HepG2 (cell line): ENCODE measurements at regions not wholly inside any gene's neighbourhood (a gene's known extent, or its start where the extent isn't known, plus 50 kb on each side); places are given as distances from the start of the nearest gene placed in this dataset.

Experiments used
- ATAC-seq: fragments of 200-7000 bp; cut with Tn5 transposase; 3 replicates; pipeline ENCODE4 v1.9.1; 2020; ENCODE audit warnings: mild to moderate bottlenecking, moderate library complexity
- BruUV-seq: library from RNA; stranded (reverse); fragments of 400-500 nt; replicated peaks from 2 replicates; lab custom pipeline; 2021; lab: Mats Ljungman, UMichigan
- CTCF ChIA-PET: fragments of 300-600 bp; formaldehyde crosslinking; extraction: SDS; loops from one replicate; lab custom pipeline; 2021; ENCODE audit warnings: low total read pairs, inconsistent platforms, low intra/inter-chr PET ratio; lab: Yijun Ruan, JAX
- POLR2A ChIA-PET: fragments of 350-600 bp; sonication (Branson Sonifier 250); formaldehyde crosslinking; loops from one replicate; lab custom pipeline; 2020; ENCODE audit warnings: antibody characterized with exemption, inconsistent platforms; lab: Yijun Ruan, JAX
- DNase-seq: peaks from one replicate; pipeline ENCODE4 v3.0.0-alpha.2; 2015; ENCODE audit warnings: low spot score
- FAIRE-seq: peaks from 3 replicates; lab custom pipeline; 2011; peaks lifted over from hg19 to GRCh38; lab: Jason Lieb, UNC
- H2AFZ ChIP-seq: one replicate; pipeline ENCODE4 v1.6.1; 2011; ENCODE audit warnings: low read length, inconsistent platforms
- H3K27ac ChIP-seq: fragments of 300-600 bp; 3 replicates; pipeline ENCODE4 v1.8.0; 2011; ENCODE audit warnings: mixed run types, mild to moderate bottlenecking, mixed read lengths, low read length, inconsistent platforms; ENCODE audit not compliant: insufficient read depth; ENCODE audit errors: extremely low read length
- H3K27me3 ChIP-seq, 2 experiments: fragments of 200-600 bp in 1 of 2; 2 replicates in 1 of 2; 3 replicates in 1 of 2; pipeline versions ENCODE4 v1.6.0 to v1.8.0; 2011; ENCODE audit warnings: low read length in 2 of 2, mild to moderate bottlenecking in 2 of 2, moderate library complexity in 2 of 2, inconsistent platforms in 1 of 2; ENCODE audit not compliant: insufficient read depth in 2 of 2, control insufficient read depth in 1 of 2
- H3K36me3 ChIP-seq, 2 experiments: fragments of 200-600 bp in 1 of 2; replicated peaks in 1 of 2; 2 replicates in 1 of 2; 3 replicates in 1 of 2; pipeline versions ENCODE4 v1.5.1 to v1.8.0; 2011; ENCODE audit warnings: low read length in 2 of 2, inconsistent platforms in 1 of 2; ENCODE audit not compliant: insufficient read depth in 2 of 2, control insufficient read depth in 1 of 2
- H3K4me1 ChIP-seq: 2 replicates; pipeline ENCODE4 v1.5.1; 2012; ENCODE audit warnings: low read length, inconsistent platforms; ENCODE audit not compliant: insufficient read depth
- H3K4me2 ChIP-seq: 2 replicates; pipeline ENCODE4 v1.6.0; 2011; ENCODE audit warnings: low read depth, low read length, inconsistent platforms
- H3K4me3 ChIP-seq, 3 experiments: fragments of 200-600 bp in 1 of 3; sonication (generic), shearing (Covaris generic) in 1 of 3; replicated peaks in 1 of 3; 2 replicates each; pipeline ENCODE4 v1.5.1; 2011 to 2016; ENCODE audit warnings: low read length in 3 of 3, inconsistent platforms in 2 of 3, low read depth in 2 of 3, mild to moderate bottlenecking in 2 of 3, control low read depth in 1 of 3, mixed read lengths in 1 of 3; ENCODE audit not compliant: insufficient read depth in 1 of 3
- H3K79me2 ChIP-seq: one replicate; pipeline ENCODE4 v1.6.1; 2011; ENCODE audit warnings: low read length, inconsistent platforms; ENCODE audit not compliant: insufficient read depth
- H3K9ac ChIP-seq: 2 replicates; pipeline ENCODE4 v1.6.0; 2011; ENCODE audit warnings: mild to moderate bottlenecking, low read depth, low read length, inconsistent platforms; ENCODE audit not compliant: insufficient read depth
- H3K9me3 ChIP-seq: 2 replicates; pipeline ENCODE4 v1.5.1; 2012; ENCODE audit warnings: mild to moderate bottlenecking, low read length
- H4K20me1 ChIP-seq: 2 replicates; pipeline ENCODE4 v1.6.0; 2011; ENCODE audit warnings: inconsistent platforms, mild to moderate bottlenecking, low read length, moderate library complexity; ENCODE audit not compliant: insufficient read depth
- AKNA ChIP-seq: sonication (generic); formaldehyde crosslinking; IDR thresholded peaks from 2 replicates; pipeline ENCODE4 v1.4.0; 2020; ENCODE audit warnings: missing genetic modification reagents, borderline replicate concordance
- CREB1 ChIP-seq, 2 experiments: fragments of 450-650 bp in 1 of 2; IDR thresholded peaks; 2 replicates each; pipeline ENCODE4 v1.6.1; 2016 to 2017; ENCODE audit warnings: control low read depth in 1 of 2, mild to moderate bottlenecking in 1 of 2, missing compliant biosample characterization in 1 of 2, missing genetic modification characterization in 1 of 2
- NCOR1 ChIP-seq: fragments of 200-600 bp; sonication (generic); IDR thresholded peaks from 2 replicates; pipeline ENCODE4 v1.7.0; 2017; ENCODE audit warnings: antibody characterized with exemption, low read length, borderline replicate concordance
- NFRKB ChIP-seq: fragments of 450-650 bp; IDR thresholded peaks from 2 replicates; pipeline ENCODE4 v1.6.1; 2017
- PITX1 ChIP-seq: sonication (generic); formaldehyde crosslinking; IDR thresholded peaks from 2 replicates; pipeline ENCODE4 v1.5.1; 2020; ENCODE audit warnings: mild to moderate bottlenecking, missing genetic modification reagents
- RCOR2 ChIP-seq: IDR thresholded peaks from 2 replicates; pipeline ENCODE4 v1.6.1; 2016; ENCODE audit warnings: missing biosample characterization, missing genetic modification reagents
- SMAD9 ChIP-seq: sonication (generic); formaldehyde crosslinking; IDR thresholded peaks from 2 replicates; pipeline ENCODE4 v1.5.1; 2020; ENCODE audit warnings: mild to moderate bottlenecking, missing genetic modification reagents
- SNAI1 ChIP-seq: sonication (generic); formaldehyde crosslinking; IDR thresholded peaks from 2 replicates; pipeline ENCODE4 v1.5.0; 2020; ENCODE audit warnings: mild to moderate bottlenecking, missing genetic modification reagents, borderline replicate concordance
- SOX5 ChIP-seq: IDR thresholded peaks from 2 replicates; pipeline ENCODE4 v1.6.1; 2016; ENCODE audit warnings: borderline replicate concordance
- ZBED4 ChIP-seq: sonication (generic); formaldehyde crosslinking; IDR thresholded peaks from 2 replicates; pipeline ENCODE4 v1.4.0; 2020; ENCODE audit warnings: missing genetic modification reagents, borderline replicate concordance
- ZBTB21 ChIP-seq: sonication (generic); formaldehyde crosslinking; IDR thresholded peaks from 2 replicates; pipeline ENCODE4 v1.4.0; 2020; ENCODE audit warnings: missing genetic modification reagents
- ZNF24 ChIP-seq: fragments of 450-650 bp; IDR thresholded peaks from 2 replicates; pipeline ENCODE4 v1.6.1; 2017; ENCODE audit warnings: antibody characterized with exemption, mild to moderate bottlenecking
- ZNF280B ChIP-seq: sonication (generic); formaldehyde crosslinking; IDR thresholded peaks from 2 replicates; pipeline ENCODE4 v1.5.0; 2020; ENCODE audit warnings: missing genetic modification reagents, mild to moderate bottlenecking, borderline replicate concordance
- ZNF577 ChIP-seq: sonication (generic); formaldehyde crosslinking; IDR thresholded peaks from 2 replicates; pipeline ENCODE4 v1.4.0; 2020; ENCODE audit warnings: mild to moderate bottlenecking, low read depth, missing genetic modification reagents, borderline replicate concordance
- ZNF616 ChIP-seq: sonication (generic); formaldehyde crosslinking; IDR thresholded peaks from 2 replicates; pipeline ENCODE4 v1.5.0; 2020; ENCODE audit warnings: low read depth, mild to moderate bottlenecking, missing genetic modification reagents
- WGBS: methylation state at CpG from one replicate; pipeline ENCODE4 v1.1.6; 2017; ENCODE audit warnings: low lambda C conversion rate; 5-methylcytosine and 5-hydroxymethylcytosine counted together
- in situ Hi-C: cut with HindIII; loops from 2 replicates; pipeline ENCODE4 v1.10.0; 2017; ENCODE audit warnings: low pct_unique_long_range_greater_than_20kb; ENCODE audit not compliant: extremely low pct_ligation_motif_present
- intact Hi-C: fragments of 100-400 bp; cut with micrococcal nuclease; formaldehyde crosslinking; loops from one replicate; pipeline ENCODE4 v1.10.0; 2022; ENCODE audit not compliant: unreplicated experiment

- no peak for TF ChIP-seq ZNF280B (CRISPR knock-in tag)
- TF ChIP-seq RCOR2 = no peak
- no peak for TF ChIP-seq ZNF24
- TF ChIP-seq NCOR1 = no peak
- no peak for TF ChIP-seq NFRKB
- TF ChIP-seq ZNF577 (CRISPR knock-in tag) = no peak
- TF ChIP-seq ZBTB21 (CRISPR knock-in tag) = no peak
These were observed 60.5 kb upstream of the IGSF21 start (continued) for GRCh38 chr1:18047122-18047521.

- ATAC-seq = no peak
- ChIA-PET CTCF (no interaction called here), POLR2A (no interaction called here)
- Histone ChIP-seq H3K27ac (no peak overlapping the region), H3K79me2 (no peaks in the 10 kb centered on the region), H4K20me1 (no peaks in the 10 kb centered on the region), H3K9me3 (peaks cover 7% of the 10 kb centered on the region), H3K36me3 (no peaks in the 10 kb centered on the region), H3K4me2 (no peak overlapping the region), H3K9ac (no peak overlapping the region), H2AFZ (no peak overlapping the region), H3K4me1 (no peaks in the 10 kb centered on the region), H3K4me3 (no peak overlapping the region), H3K27me3 (peaks cover 0 to 4% of the 10 kb centered on the region in 2 experiments; a peak in 1 of 5 replicates)
- intact Hi-C loops (no loop called here), in situ Hi-C loops (no loop called here)
- FAIRE-seq = no peak
- BruUV-seq = no TSS peak
- no peak for DNase-seq
- 35% methylated on average over 1 of the region's 1 CpG for WGBS
- TF ChIP-seq AKNA (no peak), PITX1 (CRISPR knock-in tag) (no peak), SMAD9 (CRISPR knock-in tag) (no peak), ZNF616 (CRISPR knock-in tag) (no peak), ZBED4 (CRISPR knock-in tag) (no peak), CREB1 (IDR thresholded peaks at IDR 0.05) (peak; percentile 83), CREB1 (CRISPR knock-in tag; IDR thresholded peaks at IDR 0.05) (no peak), SOX5 (no peak), SNAI1 (CRISPR knock-in tag) (no peak)
These were observed 58.4 kb upstream of the IGSF21 start for GRCh38 chr1:18049228-18049627.
